Spinal cord (tissue), 9 donors: ENCODE measurements at regions not wholly inside any gene's neighbourhood (a gene's known extent, or its start where the extent isn't known, plus 50 kb on each side); places are given as distances from the start of the nearest gene placed in this dataset.

Experiments
- DNase-seq, 6 donors: peaks; one replicate each; pipeline versions ENCODE4 v3.0.0 to v3.0.0-alpha.2; 2013 to 2015; ENCODE audit warnings: low spot score in 6 of 6, low read depth in 4 of 6
- H3K27ac ChIP-seq: one replicate; pipeline ENCODE4 v1.5.1; 2013; ENCODE audit warnings: low read depth, low read length, control low read depth
- H3K27me3 ChIP-seq: one replicate; pipeline ENCODE4 v1.6.1; 2013; ENCODE audit warnings: low read length; ENCODE audit not compliant: control insufficient read depth, insufficient read depth
- H3K36me3 ChIP-seq: one replicate; pipeline ENCODE4 v1.6.1; 2013; ENCODE audit warnings: low read length; ENCODE audit not compliant: control insufficient read depth, insufficient read depth
- H3K4me1 ChIP-seq: one replicate; pipeline ENCODE4 v1.6.1; 2013; ENCODE audit warnings: low read length; ENCODE audit not compliant: control insufficient read depth, insufficient read depth
- H3K4me3 ChIP-seq: one replicate; pipeline ENCODE4 v1.5.1; 2013; ENCODE audit warnings: low read depth, low read length, control low read depth
- H3K9me3 ChIP-seq: one replicate; pipeline ENCODE4 v1.6.1; 2013; ENCODE audit warnings: low read length; ENCODE audit not compliant: control insufficient read depth, insufficient read depth
- WGBS: methylation state at CpG from one replicate; pipeline ENCODE4 v1.1.5; 2013; ENCODE audit warnings: missing lambda C conversion rate; ENCODE audit not compliant: insufficient coverage; 5-methylcytosine and 5-hydroxymethylcytosine counted together
- donor health status: healthy.

GRCh38 chr9:29865764-29866313, 2292.6 kb upstream of the C9orf72 start:
- H3K27ac ChIP-seq, result no peak overlapping the region
- WGBS, result no CpG with 5 or more reads among the region's 3 CpGs

GRCh38 chr9:29866556-29866955, 2293.3 kb upstream of the C9orf72 start:
- H3K4me1 ChIP-seq, result no peaks in the 10 kb centered on the region
- no peak for DNase-seq
- H3K27ac ChIP-seq, result no peak overlapping the region
- no peaks in the 10 kb centered on the region for H3K9me3 ChIP-seq
- no CpG with 5 or more reads among the region's 4 CpGs for WGBS
- no peaks in the 10 kb centered on the region for H3K27me3 ChIP-seq
- no peaks in the 10 kb centered on the region for H3K36me3 ChIP-seq
- no peak overlapping the region for H3K4me3 ChIP-seq

More at GRCh38 chr9:29865764-29866313, 2292.6 kb upstream of the C9orf72 start:
- DNase-seq, result no peak
- Histone ChIP-seq H3K4me1 (no peaks in the 10 kb centered on the region), H3K4me3 (no peak overlapping the region), H3K36me3 (no peaks in the 10 kb centered on the region), H3K9me3 (no peaks in the 10 kb centered on the region), H3K27me3 (no peaks in the 10 kb centered on the region)

- Histone ChIP-seq H3K9me3 (no peaks in the 10 kb centered on the region), H3K27me3 (no peaks in the 10 kb centered on the region), H3K36me3 (no peaks in the 10 kb centered on the region), H3K27ac (no peak overlapping the region), H3K4me1 (no peaks in the 10 kb centered on the region), H3K4me3 (no peak overlapping the region)
- DNase-seq, result no peak
These were observed 2300.3 kb upstream of the C9orf72 start for GRCh38 chr9:29873579-29873978.

DNA sequence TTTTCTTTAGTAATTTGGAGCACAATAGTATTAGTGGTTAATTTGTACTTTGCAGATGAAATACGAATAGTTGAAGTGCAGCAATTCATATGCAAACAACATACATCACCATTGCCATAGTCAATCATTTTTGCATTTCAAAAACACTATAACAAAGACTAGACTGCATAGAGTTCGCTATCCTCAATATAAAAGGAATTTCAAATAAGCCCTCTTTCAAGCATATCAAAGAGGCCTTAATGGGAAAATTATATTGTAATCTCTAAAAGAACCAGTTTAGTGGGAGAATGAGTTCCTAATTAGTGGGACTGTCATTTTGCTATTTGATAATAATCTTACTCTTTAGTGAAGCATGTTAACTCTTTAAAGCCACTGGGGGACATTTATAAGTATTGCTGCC, 2302.3 kb upstream of the C9orf72 start:
- H3K27ac ChIP-seq, result no peak overlapping the region
- H3K9me3 ChIP-seq, result no peaks in the 10 kb centered on the region
- no peaks in the 10 kb centered on the region for H3K4me1 ChIP-seq
- no peaks in the 10 kb centered on the region for H3K27me3 ChIP-seq
- DNase-seq, result peak in 1 of 6 donors; percentile 7
- H3K36me3 ChIP-seq, result no peaks in the 10 kb centered on the region
- WGBS, result no CpG with 5 or more reads among the region's 2 CpGs
- H3K4me3 ChIP-seq, result no peak overlapping the region

GRCh38 chr9:29882767-29883166, 2309.5 kb upstream of the C9orf72 start:
- no peaks in the 10 kb centered on the region for H3K27me3 ChIP-seq
- H3K36me3 ChIP-seq, result no peaks in the 10 kb centered on the region
- no peaks in the 10 kb centered on the region for H3K4me1 ChIP-seq
- no peak overlapping the region for H3K4me3 ChIP-seq
- H3K27ac ChIP-seq, result no peak overlapping the region
- H3K9me3 ChIP-seq, result no peaks in the 10 kb centered on the region
- 88% methylated on average over 1 of the region's 2 CpGs for WGBS
- peak in 1 of 6 donors; percentile 34 for DNase-seq

DNA sequence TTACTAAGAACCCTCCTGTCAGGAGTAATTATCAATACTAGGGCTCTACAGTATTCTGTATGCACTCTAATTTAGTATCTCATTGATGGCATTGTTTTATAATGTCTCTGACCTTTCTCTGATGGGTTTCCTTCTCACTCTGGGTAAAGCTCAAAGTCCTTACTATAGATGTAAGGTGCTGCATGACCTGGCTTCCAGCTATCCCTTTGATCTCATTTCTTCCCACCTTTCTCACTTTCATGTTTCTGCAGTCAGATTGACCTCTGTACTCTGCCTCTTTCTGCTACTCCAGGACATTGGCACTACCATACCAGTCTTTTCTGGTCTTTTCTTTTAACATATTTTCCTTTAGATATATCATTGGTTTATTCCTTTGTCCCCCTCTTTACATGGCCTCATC, 2332.8 kb upstream of the C9orf72 start:
- Histone ChIP-seq H3K4me3 (no peak overlapping the region), H3K9me3 (no peaks in the 10 kb centered on the region), H3K27ac (no peak overlapping the region)

DNA sequence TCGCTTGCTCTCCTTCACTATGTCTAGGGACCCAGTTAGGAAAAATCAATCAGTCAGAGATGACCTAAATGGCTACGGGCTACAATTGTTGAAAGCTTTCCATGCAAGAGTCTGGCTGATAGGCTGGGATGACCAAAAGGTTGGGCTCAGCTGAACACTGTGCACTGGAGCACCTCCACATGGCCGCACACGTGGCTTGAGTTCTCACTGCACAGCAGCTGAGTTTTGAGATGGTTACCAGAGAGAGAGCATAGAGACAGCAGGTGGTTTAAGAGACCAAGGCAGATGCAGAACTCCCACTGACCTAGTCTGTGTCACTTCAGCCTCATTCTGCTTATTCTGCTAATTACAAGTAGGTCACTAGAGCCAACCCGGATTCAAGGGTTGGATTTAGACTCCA, 2354.8 kb upstream of the C9orf72 start:
- WGBS, result 89% methylated on average over 4 of the region's 5 CpGs
- H3K27ac ChIP-seq, result no peak overlapping the region
- H3K4me1 ChIP-seq, result no peaks in the 10 kb centered on the region
- H3K36me3 ChIP-seq, result no peaks in the 10 kb centered on the region
- H3K27me3 ChIP-seq, result no peaks in the 10 kb centered on the region
- no peaks in the 10 kb centered on the region for H3K9me3 ChIP-seq
- no peak for DNase-seq
- H3K4me3 ChIP-seq, result no peak overlapping the region

More for the DNA sequence above, 2332.8 kb upstream of the C9orf72 start:
- Histone ChIP-seq H3K36me3 (no peaks in the 10 kb centered on the region), H3K27me3 (no peaks in the 10 kb centered on the region), H3K4me1 (no peaks in the 10 kb centered on the region)
- DNase-seq, result no peak

DNA sequence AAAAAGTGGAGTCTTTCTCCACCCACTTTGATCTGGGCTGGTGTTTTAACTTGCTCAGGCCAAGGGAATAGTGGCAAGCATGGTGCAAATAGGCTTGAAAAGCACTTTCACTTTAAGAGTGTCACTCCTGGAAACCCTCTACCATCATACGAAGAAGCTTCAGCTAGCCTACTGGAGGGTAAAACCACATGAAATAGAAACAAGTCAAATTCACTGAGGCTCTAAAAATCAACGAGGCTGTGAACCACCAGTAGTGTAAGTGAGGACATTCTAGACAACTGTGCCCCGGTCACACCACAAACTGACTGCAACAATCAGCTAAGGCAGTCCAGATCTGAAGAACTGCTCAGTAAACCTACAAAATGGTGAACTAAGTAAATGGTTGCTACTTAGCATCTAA, 2366.3 kb upstream of the C9orf72 start:
- Histone ChIP-seq H3K27me3 (no peaks in the 10 kb centered on the region), H3K27ac (no peak overlapping the region), H3K4me1 (no peaks in the 10 kb centered on the region), H3K9me3 (no peaks in the 10 kb centered on the region), H3K36me3 (no peaks in the 10 kb centered on the region), H3K4me3 (no peak overlapping the region)
- 69% methylated on average over 2 of the region's 3 CpGs for WGBS
- DNase-seq, result no peak

- no peaks in the 10 kb centered on the region for H3K36me3 ChIP-seq
- no peak for DNase-seq
- no peaks in the 10 kb centered on the region for H3K4me1 ChIP-seq
- 100% methylated on average over 1 of the region's 1 CpG for WGBS
- H3K9me3 ChIP-seq, result no peaks in the 10 kb centered on the region
- H3K4me3 ChIP-seq, result no peak overlapping the region
- no peaks in the 10 kb centered on the region for H3K27me3 ChIP-seq
- H3K27ac ChIP-seq, result no peak overlapping the region
These were observed 2371.7 kb upstream of the C9orf72 start for GRCh38 chr9:29945012-29945411.

GRCh38 chr9:29958469-29958868, 2385.2 kb upstream of the C9orf72 start:
- no peaks in the 10 kb centered on the region for H3K36me3 ChIP-seq
- no CpG with 5 or more reads among the region's 2 CpGs for WGBS

More at GRCh38 chr9:29958469-29958868, 2385.2 kb upstream of the C9orf72 start:
- Histone ChIP-seq H3K4me1 (no peaks in the 10 kb centered on the region), H3K27ac (no peak overlapping the region), H3K27me3 (no peaks in the 10 kb centered on the region), H3K9me3 (no peaks in the 10 kb centered on the region), H3K4me3 (no peak overlapping the region)
- DNase-seq, result no peak
